Epithelial cell of prostate (primary cell): ENCODE measurements at regions not wholly inside any gene's neighbourhood (a gene's known extent, or its start where the extent isn't known, plus 50 kb on each side); places are given as distances from the start of the nearest gene placed in this dataset.

Experiments
- DNase-seq: peaks from one replicate; pipeline ENCODE4 v3.0.0-alpha.2; 2011; ENCODE audit warnings: low read depth, low spot score
- H3K27ac ChIP-seq: fragments of 450-650 bp; 2 replicates; pipeline ENCODE4 v1.5.1; 2017; ENCODE audit warnings: mild to moderate bottlenecking

DNA sequence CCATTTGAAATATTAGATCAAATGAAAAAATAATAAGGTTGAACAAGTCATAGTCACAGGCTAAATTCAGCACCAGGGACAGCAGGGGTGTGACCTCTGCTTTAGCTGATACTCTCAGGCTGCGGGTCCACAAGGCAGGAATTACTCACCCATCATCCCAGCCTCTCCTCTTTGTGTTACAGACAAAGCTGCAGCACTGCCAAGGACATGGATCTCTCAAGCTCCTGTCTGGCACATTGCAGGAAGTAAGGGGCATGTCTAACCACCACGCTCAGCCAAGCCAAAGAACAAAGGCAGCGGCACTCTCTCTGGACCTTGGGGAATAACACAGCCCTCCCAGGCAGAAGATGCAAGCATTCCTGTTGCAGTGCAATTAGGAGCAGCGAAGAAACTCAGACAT, 783.8 kb downstream of the VRK1 start:
- no peak overlapping the region for H3K27ac ChIP-seq
- no peak for DNase-seq

DNA sequence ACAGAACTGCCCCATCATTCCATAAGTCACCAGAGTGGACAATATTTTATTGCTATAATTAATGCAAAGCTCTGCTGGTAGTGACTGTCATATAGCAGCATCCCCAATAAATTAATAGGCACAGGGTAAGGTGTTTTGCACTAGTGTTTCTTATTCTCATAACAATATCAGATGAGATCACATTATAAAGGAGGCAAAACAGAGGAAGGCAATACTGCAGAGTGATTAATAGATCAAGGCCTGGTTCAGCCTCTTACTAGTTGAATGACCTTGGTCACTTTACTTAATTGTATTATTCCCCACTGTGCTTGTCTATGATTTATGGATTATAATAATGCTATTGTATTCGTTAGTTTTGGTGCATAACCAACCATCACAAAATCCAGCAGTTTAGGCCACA, 784.8 kb downstream of the VRK1 start:
- no peak overlapping the region for H3K27ac ChIP-seq
- DNase-seq: no peak

DNA sequence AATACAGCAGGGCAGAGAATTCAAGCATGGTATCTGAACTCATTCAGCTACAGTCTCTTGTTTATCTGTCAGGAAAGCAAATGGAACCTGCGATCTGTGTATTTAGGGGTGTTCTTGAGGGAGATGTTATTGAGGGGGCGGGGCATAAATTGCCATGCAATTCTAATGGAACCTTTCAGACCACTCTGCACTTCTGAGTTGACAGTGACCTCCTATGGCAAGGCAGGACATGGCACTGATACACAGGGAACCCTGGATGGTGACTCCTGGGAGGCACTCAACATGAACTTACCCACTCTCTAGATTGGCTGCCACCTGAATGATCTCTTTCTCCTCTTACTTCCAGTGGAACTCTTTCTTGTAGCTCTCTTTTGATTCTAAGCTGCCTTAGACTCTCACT, 787.3 kb downstream of the VRK1 start:
- H3K27ac ChIP-seq: no peak overlapping the region
- DNase-seq: no peak

DNA sequence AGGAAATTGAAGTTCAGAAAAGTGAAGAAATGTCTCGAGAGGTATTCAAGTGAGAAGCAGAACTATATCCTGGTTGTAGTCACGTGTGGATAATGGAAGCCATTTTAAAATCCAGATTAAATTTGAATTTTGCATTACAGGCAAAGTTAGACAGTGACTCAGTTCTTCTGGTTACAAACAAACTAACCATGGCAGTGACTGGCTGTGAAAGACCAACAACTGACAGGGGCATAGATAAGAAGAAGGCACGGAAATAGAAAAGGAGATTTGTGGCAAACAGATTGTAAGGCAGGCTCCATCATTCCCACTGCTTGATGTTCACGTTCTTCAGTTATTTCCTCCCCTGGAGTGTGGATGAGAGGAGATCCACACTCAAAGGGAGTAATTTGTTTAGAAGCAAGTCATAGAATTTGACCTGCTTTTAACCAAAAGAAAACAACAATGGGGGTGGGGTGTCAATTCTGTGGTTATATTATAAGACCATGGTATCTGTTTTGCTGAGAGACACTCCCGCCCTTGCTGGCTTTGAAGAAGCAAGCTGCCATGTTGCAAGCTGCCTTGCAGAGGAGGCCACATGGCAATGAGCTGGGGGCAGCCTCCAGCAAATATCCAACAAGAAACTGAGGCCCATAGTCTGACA, 795.3 kb downstream of the VRK1 start:
- no peak for DNase-seq
- no peak overlapping the region for H3K27ac ChIP-seq

DNA sequence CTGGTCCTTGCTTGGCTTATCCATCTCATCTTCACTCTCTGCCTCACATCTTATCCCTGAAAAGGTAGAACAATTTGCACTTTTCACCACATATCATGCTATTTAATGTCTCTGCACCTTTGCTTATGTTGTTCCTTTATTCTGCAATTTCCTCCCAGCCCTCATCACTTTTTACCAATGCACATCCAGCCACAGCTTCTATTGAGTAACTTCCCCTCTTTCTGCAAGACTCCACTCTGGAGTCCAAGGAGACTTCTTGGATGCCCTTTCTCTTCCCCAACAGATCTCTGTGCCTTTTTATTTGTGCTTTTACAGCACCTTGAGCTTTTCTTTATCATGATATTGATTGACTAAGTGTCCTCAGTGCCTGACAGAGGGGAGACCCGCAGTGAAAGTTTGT, 797.1 kb downstream of the VRK1 start:
- H3K27ac ChIP-seq: no peak overlapping the region
- DNase-seq: no peak

DNA sequence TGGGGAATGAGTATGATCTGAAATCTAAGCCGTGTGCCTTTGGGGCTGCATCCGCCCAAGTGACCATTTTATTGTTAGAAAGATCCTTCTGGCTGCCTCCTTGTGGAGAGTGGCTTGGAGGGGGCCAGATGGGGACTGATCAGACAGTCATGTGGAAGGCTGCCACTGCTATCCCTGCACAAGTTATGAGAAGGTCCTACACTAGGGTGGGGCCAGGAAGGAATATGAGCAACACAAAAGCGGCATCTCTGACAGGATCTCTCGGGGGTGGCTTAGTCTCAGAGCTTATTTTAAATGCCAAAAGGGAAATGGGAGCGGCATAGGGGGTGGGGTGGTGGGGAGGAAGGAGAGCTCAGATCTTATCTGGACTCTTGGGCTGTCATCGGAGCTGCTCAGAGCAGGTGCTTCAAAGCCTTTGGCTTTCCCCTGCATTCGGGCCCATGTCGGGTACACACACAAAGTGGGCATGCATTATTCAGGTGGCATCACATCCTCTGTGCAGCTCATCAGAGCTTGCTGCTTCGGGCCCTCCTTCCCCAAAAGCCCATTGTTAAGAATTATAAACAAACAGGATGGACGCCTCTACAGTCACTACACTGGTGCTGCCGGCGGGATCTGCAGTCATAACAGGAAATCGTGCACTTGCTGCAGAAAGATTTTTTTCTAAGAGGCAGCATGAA, 805.4 kb downstream of the VRK1 start:
- DNase-seq: no peak
- H3K27ac ChIP-seq: no peak overlapping the region

DNA sequence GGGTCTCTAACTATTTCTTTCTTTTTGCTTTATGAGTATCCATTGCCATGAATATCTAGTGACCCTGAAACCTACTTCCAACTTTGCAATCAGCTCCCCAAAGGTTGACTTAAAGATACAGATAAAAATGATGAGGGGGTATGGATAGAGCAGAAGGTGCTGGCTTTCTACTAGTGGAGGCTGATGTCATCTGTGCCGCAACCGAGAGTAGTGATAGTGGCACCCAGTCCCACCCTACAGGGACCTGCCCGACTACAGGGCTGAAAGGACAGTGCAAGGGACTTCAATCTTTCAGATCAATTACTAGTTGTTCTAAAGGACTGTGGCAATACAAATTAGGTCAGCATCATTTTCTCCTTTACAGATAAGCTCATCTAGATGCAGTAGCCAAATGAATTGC, 806.0 kb downstream of the VRK1 start:
- DNase-seq: no peak
- H3K27ac ChIP-seq: no peak overlapping the region

DNA sequence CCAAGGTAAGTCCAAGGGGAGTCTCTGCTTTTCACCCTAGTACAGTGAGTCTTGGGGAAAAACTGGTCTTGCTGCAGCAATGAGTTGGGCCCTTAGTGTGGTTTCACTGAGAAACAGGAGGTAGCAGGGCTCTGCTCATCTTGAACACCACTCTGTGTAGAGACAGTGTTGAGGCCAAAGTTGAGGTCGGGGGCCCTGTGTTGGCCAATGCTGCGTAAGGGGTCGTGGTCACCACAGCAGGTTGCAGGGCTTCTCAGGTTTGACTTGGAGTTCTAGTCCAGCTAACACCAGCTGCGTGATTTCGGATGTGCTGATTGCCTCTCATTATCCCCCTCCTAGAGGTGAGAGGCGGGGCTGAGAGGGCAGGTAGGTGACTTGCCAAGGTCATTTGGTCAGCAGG, 807.5 kb downstream of the VRK1 start:
- no peak overlapping the region for H3K27ac ChIP-seq

DNA sequence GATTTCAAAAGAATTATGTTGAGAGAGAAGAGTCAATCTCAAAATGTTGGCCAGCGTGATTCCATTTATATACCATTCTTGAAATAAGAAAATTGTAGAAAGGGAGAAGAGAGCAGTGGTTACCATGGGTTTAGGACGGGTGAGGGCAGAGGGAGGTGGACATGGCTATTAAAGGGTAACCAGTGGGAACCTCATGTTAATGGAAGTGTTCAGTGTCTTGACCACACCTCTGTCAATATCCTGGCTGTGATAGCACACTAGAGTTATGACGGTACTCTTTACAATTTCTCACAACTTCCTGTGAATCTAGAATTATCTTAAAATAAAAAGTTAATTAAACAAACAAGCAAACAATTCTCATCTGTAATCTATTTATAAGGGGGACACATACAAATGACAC, 821.2 kb downstream of the VRK1 start:
- DNase-seq: no peak
- H3K27ac ChIP-seq: no peak overlapping the region

More for the DNA sequence above, 807.5 kb downstream of the VRK1 start:
- no peak for DNase-seq

DNA sequence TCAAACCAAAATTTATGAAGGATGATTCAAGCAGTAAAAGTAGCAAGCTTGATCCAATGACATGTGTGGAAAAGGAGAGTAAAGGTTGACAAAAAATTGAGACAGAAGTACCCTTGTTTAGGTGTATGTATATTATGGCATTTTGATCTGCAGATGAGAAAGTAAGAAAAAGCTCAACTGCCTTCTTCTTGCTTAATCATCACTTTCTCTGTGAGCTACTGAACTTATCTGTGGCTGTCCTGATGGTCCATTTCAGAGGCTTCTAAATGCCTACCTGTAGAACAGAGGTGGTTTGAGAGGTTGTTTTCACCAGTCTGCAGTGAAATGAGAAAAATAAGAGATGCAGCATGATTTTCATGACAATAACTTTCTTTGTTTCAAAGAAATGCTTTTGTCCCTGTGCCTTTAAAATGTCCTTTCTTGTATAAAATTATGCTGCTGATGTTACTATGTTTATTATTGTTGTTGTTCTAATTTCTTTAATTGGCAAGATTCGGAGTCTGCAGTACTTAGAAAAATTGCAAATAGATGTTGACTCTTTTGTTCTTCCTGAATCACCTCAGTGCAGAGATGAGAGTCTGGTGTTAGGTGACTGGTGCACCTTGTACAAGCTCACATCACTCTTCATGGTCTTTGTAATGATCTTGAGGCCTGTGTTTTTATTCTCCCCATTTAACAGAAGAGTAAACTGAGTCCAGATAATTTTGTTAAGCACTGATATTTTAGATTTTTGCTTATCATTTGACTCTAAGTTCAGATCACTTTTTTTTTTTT, 821.9 kb downstream of the VRK1 start:
- no peak overlapping the region for H3K27ac ChIP-seq
- no peak for DNase-seq

DNA sequence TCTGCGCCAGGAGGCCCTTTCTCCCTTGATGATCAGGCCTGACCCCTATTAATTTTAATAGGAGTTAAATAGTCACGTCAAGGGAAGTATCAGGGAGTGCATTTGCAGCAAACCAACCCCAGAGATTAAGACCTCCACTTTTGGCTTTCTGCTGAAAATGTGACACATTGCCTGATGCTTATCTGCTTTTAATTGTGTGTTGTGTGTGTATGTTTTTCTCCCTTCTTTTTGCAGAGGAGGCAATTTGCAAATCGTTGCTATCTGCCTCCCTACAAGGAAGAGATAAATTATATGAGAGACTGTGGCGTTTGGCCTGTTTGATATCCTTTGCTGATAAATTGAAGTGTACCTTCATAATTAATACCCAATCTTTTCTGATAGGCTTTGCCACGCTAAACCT, 822.9 kb downstream of the VRK1 start:
- no peak for DNase-seq
- H3K27ac ChIP-seq: no peak overlapping the region

DNA sequence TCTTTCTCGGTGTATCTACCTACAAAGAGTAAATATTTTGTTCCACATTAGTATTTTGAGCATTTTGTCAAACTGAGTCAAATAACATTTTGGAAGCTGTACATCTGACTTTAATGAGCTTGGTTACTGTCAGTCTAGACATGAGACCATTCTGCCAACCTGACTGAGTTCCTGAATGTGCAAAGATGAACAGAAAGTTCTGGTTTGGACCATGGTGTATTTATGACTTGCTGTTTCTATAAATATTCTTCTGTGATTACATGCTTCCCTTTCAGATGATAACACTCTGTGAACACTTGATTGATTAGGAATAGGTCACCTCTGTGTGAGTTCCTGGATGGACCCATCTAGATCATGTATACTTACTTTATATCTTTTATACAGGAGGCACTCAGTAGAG, 827.8 kb downstream of the VRK1 start:
- no peak overlapping the region for H3K27ac ChIP-seq
- no peak for DNase-seq

DNA sequence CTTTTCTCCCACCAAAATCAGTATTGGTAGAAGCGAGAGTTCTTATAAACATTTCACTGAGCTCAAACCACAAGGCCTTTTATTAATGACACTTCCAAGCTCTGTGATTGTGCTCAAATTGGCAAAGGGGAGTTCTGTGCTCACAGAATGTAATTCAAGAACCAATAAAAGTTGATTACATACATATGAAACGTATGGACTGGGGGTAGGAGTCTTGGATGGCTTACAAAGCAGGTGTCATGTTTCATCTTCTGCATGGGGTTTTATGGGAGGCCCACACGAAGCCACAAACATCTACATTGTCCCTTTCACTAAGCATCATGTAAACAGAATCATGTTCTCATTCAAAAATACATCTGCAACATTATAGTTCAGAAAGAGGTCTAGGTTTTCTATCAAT, 828.3 kb downstream of the VRK1 start:
- no peak overlapping the region for H3K27ac ChIP-seq
- no peak for DNase-seq

DNA sequence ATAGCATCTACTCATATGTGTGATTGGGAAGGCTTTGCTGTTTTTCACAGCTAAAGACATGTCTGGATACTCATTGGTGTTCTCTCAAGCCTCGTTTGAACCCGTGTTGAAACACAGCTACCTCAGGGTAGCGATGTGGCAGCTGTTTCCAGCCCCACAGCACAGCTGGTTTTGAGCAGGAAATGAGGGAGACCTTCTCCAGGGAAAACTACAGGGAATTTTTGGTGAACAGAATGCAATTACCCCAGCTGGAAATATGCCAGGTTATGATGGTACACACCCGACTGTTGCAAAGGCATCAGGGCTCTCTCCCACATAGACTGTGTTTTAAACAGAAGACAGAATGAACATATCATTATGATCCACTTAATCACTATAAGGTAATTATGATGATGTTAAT, 828.9 kb downstream of the VRK1 start:
- no peak overlapping the region for H3K27ac ChIP-seq
- no peak for DNase-seq

DNA sequence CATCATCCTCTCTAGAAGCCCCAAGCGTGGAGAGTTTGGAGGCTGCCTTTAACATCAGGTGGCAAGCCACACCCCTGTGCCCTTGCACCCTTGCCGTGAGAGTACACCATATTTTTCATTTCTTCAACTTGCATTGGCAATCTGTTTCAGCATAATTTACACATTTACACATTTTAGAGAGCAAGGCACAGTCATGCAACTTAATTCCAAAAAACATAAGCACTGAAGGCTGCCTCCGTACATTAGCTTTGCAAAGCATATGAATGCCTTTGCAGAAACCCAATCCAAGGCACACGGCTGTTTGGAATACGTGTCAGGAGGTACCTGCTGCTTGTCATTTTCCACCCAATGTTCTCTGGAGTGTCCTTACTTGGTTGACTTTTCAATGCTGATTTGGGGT, 833.1 kb downstream of the VRK1 start:
- no peak overlapping the region for H3K27ac ChIP-seq
- no peak for DNase-seq

DNA sequence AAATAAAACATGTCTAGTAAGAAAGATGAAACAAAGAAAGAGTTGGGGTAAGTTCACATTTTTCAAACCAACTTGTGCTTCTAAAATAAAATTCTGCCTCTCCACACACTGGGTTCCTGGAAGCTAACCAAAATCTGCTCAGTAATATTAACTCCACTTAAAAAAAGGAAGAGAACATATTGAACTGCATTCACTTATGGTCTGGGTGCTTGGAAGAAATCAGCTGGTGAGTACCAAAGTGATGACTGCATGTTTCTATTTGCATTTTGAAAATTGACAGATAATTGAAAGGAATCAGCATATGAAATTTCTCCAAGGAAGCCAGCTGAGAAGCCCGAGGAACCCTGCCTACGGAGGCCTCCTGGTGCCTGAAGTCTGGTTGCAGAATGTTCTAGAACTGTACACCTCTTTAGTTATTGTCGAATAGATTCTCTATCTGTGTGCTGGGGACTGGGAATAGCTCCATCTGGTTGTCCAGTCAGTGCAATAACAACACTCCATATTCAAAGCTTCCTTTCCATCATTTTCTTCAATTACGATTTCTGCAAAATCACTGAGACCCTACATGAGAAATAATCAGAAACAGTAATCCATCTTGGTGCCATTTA, 836.1 kb downstream of the VRK1 start:
- DNase-seq: no peak
- no peak overlapping the region for H3K27ac ChIP-seq

DNA sequence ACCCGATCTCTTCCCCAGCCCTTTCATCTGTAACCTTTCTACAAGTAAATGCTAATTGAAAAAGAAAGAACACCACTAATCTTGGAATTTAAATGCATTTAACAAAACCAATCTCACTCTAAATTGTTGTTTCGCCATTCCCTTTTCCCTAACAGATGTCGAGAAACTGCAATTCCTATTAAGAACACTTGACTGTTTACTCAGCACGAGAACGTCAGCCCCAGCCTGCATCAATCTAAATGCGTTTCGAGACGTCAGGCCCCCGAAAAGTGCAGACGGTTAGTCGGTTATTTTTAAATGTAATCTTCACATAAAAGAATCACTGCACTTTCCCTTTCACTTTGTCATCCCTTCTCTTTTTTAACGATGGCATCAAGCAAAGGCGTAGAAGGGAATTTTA, 837.6 kb downstream of the VRK1 start:
- H3K27ac ChIP-seq: no peak overlapping the region
- no peak for DNase-seq

DNA sequence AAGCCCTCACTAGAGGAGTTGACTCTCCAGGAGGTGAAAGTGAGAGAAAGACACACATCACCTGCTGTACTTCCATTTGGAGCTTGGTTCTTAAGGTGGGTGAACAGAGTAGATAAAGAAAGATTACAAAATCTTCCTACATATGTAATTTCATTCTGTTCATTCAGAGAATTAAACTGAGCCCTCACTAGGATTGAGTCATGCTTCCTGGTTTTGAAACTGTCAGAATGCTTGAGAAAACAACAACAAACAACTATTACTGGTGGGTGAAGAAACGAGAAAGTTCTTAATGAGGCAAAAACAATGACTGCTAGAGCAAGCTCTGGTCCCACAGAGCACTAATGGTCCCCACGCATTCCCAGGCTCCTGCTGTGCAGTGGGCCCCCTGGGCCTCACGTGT, 841.7 kb downstream of the VRK1 start:
- no peak for DNase-seq

DNA sequence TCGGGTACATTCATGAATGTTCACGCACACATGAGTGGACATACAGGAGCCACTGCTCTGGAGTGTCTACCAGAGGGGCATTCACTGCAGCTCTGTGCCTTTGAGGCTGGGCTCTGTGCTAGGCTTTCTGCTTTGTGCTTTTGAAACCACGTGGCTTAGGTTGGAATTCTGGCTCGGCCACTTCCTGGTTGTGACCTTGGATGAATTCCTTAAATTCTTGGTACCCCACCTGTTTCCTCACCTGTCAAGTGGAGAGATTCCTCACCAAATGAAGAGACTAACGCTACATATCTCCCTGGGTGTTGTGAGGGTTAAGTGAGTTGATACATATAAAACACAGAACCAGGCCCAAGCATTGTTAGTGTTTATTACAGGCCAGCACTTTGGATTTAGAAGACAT, 842.8 kb downstream of the VRK1 start:
- H3K27ac ChIP-seq: no peak overlapping the region

More for the DNA sequence above, 841.7 kb downstream of the VRK1 start:
- no peak overlapping the region for H3K27ac ChIP-seq

DNA sequence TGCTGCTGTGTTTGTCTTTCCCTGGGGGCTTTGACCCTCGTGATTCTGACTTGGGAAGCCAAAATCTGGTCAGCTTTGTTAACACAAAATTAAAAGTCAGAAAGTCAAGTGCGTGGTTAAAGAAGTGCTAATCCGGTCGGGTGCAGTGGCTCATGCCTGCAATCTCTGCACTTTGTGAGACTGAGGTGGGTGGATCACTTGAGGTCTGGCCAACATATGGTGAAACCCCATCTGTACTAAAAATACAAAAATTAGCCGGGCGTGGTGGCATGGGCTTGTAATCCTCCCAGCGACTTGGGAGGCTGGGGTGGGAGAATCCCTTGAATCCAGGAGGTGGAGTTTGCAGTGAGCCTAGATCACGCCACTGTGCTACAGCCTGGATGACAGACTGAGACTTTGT, 844.6 kb downstream of the VRK1 start:
- DNase-seq: no peak
- H3K27ac ChIP-seq: no peak overlapping the region

More for the DNA sequence above, 842.8 kb downstream of the VRK1 start:
- no peak for DNase-seq

DNA sequence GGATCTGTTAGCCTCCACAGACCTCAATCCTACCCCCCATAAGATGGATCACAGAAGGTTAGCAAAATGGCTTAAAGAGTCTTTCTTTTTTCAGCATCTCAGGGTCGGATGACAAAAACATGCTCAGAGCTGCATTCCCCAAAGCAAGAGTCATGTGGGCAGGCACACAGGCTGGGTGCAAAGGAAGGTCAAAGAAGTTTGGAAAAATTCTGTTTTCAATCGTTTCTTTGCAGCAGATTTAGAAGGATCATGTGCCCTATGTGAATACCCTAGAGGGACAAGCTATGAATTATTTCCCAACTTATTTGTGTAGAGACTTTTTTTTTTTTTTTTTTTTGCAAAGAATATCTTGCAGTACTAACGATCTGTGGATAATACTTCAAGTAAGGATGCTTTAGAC, 845.4 kb downstream of the VRK1 start:
- no peak overlapping the region for H3K27ac ChIP-seq
- no peak for DNase-seq
